Mucosa of stomach (tissue), 1 donor: ENCODE measurements at regions not wholly inside any gene's neighbourhood (a gene's known extent, or its start where the extent isn't known, plus 50 kb on each side); places are given as distances from the start of the nearest gene placed in this dataset.

Experiments
- H3K27me3 ChIP-seq: one replicate; pipeline ENCODE4 v1.7.0; 2013; ENCODE audit warnings: mild to moderate bottlenecking, low read length; ENCODE audit not compliant: control insufficient read depth, insufficient read depth
- H3K36me3 ChIP-seq: one replicate; pipeline ENCODE4 v1.7.0; 2013; ENCODE audit warnings: low read length; ENCODE audit not compliant: control insufficient read depth, insufficient read depth
- H3K4me1 ChIP-seq: one replicate; pipeline ENCODE4 v1.7.0; 2013; ENCODE audit warnings: mild to moderate bottlenecking, low read length; ENCODE audit not compliant: control insufficient read depth, insufficient read depth
- H3K4me3 ChIP-seq: one replicate; pipeline ENCODE4 v1.7.0; 2013; ENCODE audit warnings: low read length
- H3K9ac ChIP-seq: one replicate; pipeline ENCODE4 v1.7.0; 2013; ENCODE audit warnings: mild to moderate bottlenecking, low read length, moderate library complexity
- H3K9me3 ChIP-seq: one replicate; pipeline ENCODE4 v1.7.0; 2013; ENCODE audit warnings: mild to moderate bottlenecking, low read length, moderate library complexity; ENCODE audit not compliant: control insufficient read depth
- donor health status: Pancreatic carcinoma.

DNA sequence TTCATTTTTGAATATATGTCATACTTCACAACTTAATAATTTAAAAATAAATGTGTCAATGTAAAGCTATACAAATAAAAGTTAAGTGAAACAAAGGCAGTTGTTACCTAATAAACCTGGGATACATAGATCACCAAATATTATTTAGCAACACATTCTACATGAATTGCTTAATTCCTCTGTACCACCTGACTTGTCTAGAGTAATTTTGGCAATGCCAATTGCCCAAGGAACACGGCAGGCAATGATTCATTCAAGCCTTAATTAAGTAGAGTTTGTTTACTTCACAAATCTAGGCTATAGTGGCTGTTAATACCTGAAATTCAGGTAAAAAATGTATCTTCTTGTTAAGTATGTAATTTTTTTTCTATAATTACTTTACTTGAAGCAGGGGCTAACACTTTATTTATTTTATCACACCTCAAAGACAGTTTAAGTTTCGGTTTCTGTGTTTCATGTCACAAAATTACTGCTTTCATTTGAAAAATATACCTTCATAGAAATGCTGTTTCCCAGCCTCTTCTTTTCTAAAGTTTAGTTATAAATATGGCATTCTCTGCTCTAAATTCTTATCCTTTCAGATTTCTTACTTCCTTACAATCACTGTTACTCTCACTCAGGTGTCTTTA is 705.7 kb downstream of the SLITRK5 start:
- no peak overlapping the region for H3K4me3 ChIP-seq
- no peak overlapping the region for H3K9ac ChIP-seq
- H3K4me1 ChIP-seq, result no peaks in the 10 kb centered on the region
- H3K36me3 ChIP-seq, result no peaks in the 10 kb centered on the region
- H3K27me3 ChIP-seq, result no peaks in the 10 kb centered on the region
- H3K9me3 ChIP-seq, result no peaks in the 10 kb centered on the region

DNA sequence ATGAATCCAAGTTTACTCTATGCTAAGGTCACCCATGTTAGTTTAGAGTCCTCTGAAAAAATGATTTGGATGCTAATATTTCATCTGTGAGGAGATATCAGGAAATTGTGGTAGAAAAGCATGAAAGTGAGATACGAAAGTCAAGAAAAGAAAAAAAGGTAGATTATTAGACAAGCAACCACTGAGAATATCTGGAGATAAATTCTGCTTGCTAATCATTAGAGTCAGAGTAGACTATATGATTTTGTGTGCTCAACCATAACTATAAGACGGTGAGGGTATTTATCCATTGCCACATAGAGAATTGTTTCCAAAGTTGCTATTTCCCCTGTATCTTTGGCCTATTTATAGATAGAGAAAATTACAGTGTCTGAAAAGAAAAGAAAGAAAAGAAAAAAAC is 706.7 kb downstream of the SLITRK5 start:
- H3K4me1 ChIP-seq, result no peaks in the 10 kb centered on the region
- H3K36me3 ChIP-seq, result no peaks in the 10 kb centered on the region
- H3K27me3 ChIP-seq, result no peaks in the 10 kb centered on the region
- H3K4me3 ChIP-seq, result no peak overlapping the region
- no peak overlapping the region for H3K9ac ChIP-seq
- H3K9me3 ChIP-seq, result no peaks in the 10 kb centered on the region

GRCh38 chr13:88384542-88384941 is 713.4 kb downstream of the SLITRK5 start:
- Histone ChIP-seq H3K36me3 (no peaks in the 10 kb centered on the region), H3K4me1 (no peaks in the 10 kb centered on the region), H3K27me3 (no peaks in the 10 kb centered on the region), H3K4me3 (no peak overlapping the region), H3K9me3 (no peaks in the 10 kb centered on the region), H3K9ac (no peak overlapping the region)

DNA sequence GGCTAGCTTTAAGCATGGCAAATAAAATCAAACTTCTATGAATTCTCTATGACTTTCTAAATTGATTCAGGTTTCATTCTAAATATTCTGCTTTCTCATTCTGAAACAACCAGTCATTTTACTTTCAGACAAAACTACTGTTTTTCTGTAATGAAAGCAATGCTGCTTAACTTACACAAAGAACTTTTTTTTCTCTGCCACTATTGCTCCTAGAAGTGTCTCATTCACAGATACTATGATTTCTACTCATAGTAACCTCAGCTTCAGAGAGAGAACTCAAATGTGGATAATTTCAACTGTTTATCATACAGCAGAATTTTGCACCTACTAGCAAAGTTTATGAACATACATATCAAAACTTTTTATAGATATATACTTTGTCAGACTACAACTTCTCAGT is 724.6 kb downstream of the SLITRK5 start:
- Histone ChIP-seq H3K4me1 (no peaks in the 10 kb centered on the region), H3K4me3 (no peak overlapping the region), H3K9ac (no peak overlapping the region), H3K36me3 (no peaks in the 10 kb centered on the region), H3K27me3 (no peaks in the 10 kb centered on the region), H3K9me3 (no peaks in the 10 kb centered on the region)

DNA sequence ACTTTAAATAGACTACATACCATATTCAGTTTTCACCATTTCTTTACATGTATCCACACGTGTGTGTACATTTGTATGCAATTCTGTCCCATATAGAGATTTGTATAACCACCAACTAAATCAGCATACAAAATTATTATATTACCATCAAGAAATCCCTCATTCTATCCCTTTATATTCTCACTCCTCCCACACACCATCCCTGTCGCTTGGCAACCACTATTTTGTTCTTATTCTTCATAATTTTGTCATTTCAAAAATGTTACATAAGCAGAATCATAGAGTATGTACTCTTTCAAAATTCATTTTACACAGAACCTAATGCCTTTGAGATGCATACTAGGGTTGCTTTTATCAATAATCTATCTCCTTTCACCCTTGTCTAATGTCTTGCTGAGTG is 740.5 kb downstream of the SLITRK5 start:
- Histone ChIP-seq H3K27me3 (no peaks in the 10 kb centered on the region), H3K9ac (no peak overlapping the region), H3K4me1 (no peaks in the 10 kb centered on the region), H3K4me3 (no peak overlapping the region), H3K9me3 (no peaks in the 10 kb centered on the region), H3K36me3 (no peaks in the 10 kb centered on the region)

- no peaks in the 10 kb centered on the region for H3K4me1 ChIP-seq
- no peaks in the 10 kb centered on the region for H3K9me3 ChIP-seq
- no peak overlapping the region for H3K9ac ChIP-seq
- H3K27me3 ChIP-seq, result no peaks in the 10 kb centered on the region
- no peak overlapping the region for H3K4me3 ChIP-seq
- no peaks in the 10 kb centered on the region for H3K36me3 ChIP-seq
These were observed 746.6 kb downstream of the SLITRK5 start for GRCh38 chr13:88417801-88418200.

DNA sequence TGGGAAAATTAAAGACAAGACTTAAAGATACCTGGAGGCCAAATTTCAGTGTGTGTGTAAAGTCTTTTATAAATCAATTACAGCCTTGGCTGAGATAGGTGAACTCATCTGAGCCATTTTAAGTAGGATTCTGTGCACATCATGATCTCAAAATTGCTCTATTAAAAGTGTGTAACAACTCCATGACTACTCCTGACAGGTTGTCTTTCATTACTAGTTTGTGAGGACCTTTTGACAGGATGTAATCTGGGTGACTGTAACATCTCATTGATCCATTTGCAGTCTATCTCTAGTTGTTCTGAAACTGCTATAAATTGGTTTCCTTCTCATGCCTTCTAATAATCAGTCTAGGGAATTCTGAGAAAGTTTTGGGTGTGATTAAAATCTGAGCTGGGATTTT is 753.3 kb downstream of the SLITRK5 start:
- H3K27me3 ChIP-seq, result no peaks in the 10 kb centered on the region
- no peaks in the 10 kb centered on the region for H3K36me3 ChIP-seq
- no peak overlapping the region for H3K4me3 ChIP-seq
- H3K4me1 ChIP-seq, result no peaks in the 10 kb centered on the region
- H3K9ac ChIP-seq, result no peak overlapping the region
- no peaks in the 10 kb centered on the region for H3K9me3 ChIP-seq

DNA sequence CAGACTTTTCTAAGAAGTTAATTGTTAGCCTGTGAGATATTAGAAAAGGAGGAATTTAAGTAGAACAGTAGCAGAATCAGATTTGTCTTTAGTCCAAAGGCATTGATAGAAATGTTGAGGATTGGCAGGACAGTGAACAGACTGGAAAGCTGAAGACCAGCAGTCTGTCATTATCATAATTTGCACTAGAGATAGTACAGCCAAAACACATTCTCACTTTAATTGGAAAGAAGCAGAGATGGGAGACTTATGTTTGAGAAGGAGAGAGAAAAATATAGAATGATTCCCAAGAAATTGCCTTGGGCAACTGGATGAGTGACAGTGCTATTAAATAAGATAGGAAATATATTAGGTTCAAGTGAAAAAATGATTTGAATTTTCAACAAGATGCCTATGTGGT is 755.5 kb downstream of the SLITRK5 start:
- Histone ChIP-seq H3K4me1 (no peaks in the 10 kb centered on the region), H3K9me3 (no peaks in the 10 kb centered on the region)

GRCh38 chr13:88429862-88430261 is 758.7 kb downstream of the SLITRK5 start:
- Histone ChIP-seq H3K9ac (no peak overlapping the region), H3K9me3 (no peaks in the 10 kb centered on the region), H3K36me3 (no peaks in the 10 kb centered on the region), H3K27me3 (no peaks in the 10 kb centered on the region), H3K4me3 (no peak overlapping the region), H3K4me1 (no peaks in the 10 kb centered on the region)

More for the DNA sequence above, 755.5 kb downstream of the SLITRK5 start:
- Histone ChIP-seq H3K4me3 (no peak overlapping the region), H3K36me3 (no peaks in the 10 kb centered on the region), H3K9ac (no peak overlapping the region), H3K27me3 (no peaks in the 10 kb centered on the region)

DNA sequence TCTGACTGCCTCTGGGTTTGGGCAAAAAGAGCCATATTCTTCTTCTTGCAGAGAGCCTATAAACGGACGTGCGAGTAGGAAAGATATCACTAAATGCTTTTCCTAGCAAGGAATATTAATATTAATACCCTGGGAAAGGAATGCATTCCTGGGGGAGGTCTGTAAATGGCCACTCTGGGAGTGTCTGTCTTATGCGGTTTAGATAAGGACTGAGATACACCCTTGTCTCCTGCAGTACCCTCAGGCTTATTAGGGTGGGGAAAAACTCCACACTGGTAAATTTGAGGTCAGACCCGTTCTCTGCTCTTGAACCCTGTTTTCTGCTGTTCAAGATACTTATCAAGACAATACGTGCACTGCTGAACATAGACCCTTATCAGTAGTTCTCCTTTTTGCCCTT is 763.8 kb downstream of the SLITRK5 start:
- no peaks in the 10 kb centered on the region for H3K4me1 ChIP-seq
- no peaks in the 10 kb centered on the region for H3K9me3 ChIP-seq
- H3K36me3 ChIP-seq, result no peaks in the 10 kb centered on the region
- no peaks in the 10 kb centered on the region for H3K27me3 ChIP-seq
- H3K4me3 ChIP-seq, result no peak overlapping the region
- H3K9ac ChIP-seq, result no peak overlapping the region

GRCh38 chr13:88436974-88437373 is 765.8 kb downstream of the SLITRK5 start:
- H3K27me3 ChIP-seq, result no peaks in the 10 kb centered on the region
- H3K4me1 ChIP-seq, result no peaks in the 10 kb centered on the region
- no peaks in the 10 kb centered on the region for H3K36me3 ChIP-seq
- H3K9me3 ChIP-seq, result no peaks in the 10 kb centered on the region
- no peak overlapping the region for H3K9ac ChIP-seq
- no peak overlapping the region for H3K4me3 ChIP-seq

- H3K9me3 ChIP-seq, result no peaks in the 10 kb centered on the region
- H3K4me3 ChIP-seq, result no peak overlapping the region
- no peak overlapping the region for H3K9ac ChIP-seq
- no peaks in the 10 kb centered on the region for H3K4me1 ChIP-seq
- H3K36me3 ChIP-seq, result no peaks in the 10 kb centered on the region
- no peaks in the 10 kb centered on the region for H3K27me3 ChIP-seq
These were observed 779.3 kb downstream of the SLITRK5 start for GRCh38 chr13:88450515-88450914.

DNA sequence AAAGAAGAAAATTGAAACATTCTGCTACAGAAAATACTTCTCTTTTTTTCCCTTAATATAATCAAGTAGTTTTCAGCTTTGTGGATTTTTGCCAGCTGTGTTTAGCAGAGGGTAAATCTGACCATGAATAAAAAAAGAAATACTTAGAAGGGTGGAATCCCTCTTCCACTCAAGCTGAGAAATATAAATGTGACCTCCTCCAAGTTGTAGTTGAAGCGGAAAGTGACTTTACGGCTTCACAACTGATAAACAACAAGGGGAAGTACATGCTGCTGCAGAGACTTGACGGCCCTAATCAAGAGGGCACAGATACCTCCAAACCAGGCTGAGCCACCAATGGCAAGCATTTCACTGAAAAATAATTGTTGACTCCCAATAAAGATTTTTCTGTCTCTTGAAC is 785.0 kb downstream of the SLITRK5 start:
- Histone ChIP-seq H3K27me3 (no peaks in the 10 kb centered on the region), H3K9me3 (no peaks in the 10 kb centered on the region), H3K4me1 (no peaks in the 10 kb centered on the region), H3K9ac (no peak overlapping the region), H3K4me3 (no peak overlapping the region), H3K36me3 (no peaks in the 10 kb centered on the region)
